ENCODE measurements at regions not wholly inside any gene's neighbourhood (a gene's known extent, or its start where the extent isn't known, plus 50 kb on each side); places are given as distances from the start of the nearest gene placed in this dataset.

DNA sequence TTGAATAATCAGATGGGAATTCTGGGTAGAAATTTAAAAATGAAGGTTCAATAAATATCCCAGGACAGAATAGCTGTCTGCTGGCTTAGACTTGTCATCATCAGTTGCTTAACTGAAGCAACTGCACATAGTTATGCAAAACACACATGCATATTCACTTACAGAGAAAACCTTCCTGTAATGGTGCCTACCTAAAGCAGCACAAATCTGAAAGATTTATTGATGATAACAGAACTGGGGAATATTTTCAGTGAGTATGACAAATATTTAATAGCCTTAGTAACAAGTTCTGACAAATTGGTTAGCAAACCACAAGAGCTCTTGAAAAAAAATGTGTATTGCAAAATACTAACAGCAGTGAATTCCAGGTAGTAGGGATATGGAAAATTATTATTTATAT is 606.8 kb upstream of the BOD1L1 start:
- no peak for DNase-seq (ENCODE audit: low read depth in 2 of 2)

DNA sequence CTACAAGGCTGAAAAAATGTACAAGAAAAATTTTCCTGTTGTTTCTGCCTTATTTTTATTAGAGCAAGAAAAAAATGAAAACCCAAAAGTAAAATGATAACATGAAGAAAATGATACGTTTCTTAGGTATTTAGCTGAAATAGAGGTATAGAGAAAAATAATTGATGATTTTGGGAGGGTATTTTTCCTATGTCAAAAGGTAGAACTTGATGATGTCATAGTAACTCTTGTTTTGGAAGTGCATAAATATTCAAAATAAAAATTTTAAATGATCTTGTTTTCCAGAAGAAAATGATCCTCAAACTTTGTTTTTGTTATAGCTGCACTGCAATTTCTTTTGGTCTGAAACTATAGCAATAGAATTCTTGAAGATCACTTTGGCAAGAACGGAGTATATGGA is 608.8 kb upstream of the BOD1L1 start:
- DNase-seq (ENCODE audit: low read depth in 2 of 2) = no peak

DNA sequence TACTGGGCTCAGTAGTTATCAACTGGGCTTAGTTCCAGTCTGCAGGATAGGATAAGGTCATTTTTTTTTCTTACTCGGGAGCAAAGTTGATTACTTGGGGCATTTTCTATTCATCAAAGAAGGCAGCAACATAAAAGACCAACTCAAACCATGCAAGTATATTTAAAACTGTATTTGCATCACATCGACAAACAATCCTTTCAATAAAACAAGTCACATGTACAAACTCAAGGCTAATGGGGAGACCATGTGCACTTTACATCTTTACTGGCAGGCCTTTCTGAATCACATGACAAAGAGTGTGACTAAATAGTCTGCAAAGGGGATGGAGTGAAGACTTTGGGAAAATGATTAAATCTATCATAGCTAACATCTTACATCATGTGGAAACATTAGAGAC is 610.4 kb upstream of the BOD1L1 start:
- DNase-seq (ENCODE audit: low read depth in 2 of 2) = no peak

DNA sequence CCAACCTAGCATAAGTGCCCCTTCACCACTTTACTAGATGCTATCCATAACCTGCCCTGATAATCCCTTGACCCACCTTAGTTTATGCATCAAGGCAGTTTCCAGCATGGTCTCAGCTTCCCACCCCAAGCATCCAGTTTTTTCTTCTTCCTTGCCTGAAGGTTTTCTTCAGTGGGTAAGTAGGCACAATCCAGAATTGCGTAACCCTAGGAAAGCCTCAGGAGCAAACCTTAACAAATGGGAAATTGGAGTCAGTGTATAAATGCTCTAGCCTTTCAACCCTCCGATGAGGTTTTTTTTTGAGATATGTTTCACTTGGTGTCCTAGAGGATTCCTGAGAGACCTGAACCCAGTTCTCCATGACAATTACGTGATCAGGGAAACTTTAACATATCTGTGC is 614.0 kb upstream of the BOD1L1 start:
- no peak for DNase-seq (ENCODE audit: low read depth in 2 of 2)

DNA sequence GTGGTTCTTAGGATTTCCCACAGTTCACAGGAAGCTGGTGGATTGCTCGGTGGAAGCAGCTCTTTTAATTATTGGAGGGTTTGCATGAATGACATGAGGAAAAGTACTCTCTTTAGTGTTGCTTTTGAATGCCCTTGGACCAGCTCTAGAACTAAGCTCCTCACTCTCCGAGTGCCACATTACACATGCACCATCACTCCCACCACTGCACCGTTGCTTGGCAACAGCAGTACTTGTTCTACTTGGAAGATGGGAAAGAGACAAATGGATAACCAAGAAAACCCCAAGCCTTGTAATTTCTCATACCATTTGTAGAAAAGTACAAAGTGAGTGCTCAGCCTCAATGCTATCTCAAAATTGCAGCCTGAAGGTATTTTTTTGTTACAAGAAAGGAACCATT is 620.2 kb upstream of the BOD1L1 start:
- no peak for DNase-seq (ENCODE audit: low read depth in 2 of 2)

DNA sequence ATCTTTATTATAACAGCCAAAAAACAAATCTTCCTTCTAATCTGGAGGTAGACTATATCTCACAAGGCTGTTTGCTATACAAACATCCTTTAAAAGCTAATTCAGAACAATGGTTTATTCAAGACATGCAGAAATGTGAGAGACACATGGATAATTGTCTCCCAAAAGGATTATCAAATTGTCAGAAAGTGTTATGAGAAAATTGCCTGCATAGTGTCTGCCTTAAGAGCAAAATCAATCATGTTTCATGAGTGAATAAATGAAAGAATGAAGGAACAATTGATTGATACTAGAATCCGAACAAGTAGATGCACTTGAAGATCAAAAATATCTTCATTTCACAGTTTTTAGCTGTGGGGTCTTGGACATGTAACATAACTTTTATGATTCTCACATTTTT is 621.7 kb upstream of the BOD1L1 start:
- no peak for DNase-seq (ENCODE audit: low read depth in 2 of 2)

DNA sequence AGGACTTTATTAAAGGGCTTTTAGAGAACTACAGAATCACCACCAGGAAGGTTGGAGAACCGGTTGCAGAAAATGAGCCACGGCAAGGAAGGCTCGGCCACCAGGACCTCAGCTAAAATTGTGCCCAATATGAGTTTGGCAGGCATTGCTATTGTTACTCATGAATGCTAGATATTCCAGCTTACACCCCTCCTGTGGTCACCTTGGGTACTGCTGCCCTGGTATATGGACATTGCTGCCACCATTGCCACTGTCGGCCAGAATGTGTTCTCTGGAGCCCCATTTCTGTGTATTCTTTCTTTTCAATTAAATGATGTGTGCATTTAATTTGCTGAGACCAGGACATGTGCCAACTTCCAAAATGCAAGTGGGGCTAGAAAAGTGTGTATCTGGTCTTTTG is 626.7 kb upstream of the BOD1L1 start:
- no peak for DNase-seq (ENCODE audit: low read depth in 2 of 2)

DNA sequence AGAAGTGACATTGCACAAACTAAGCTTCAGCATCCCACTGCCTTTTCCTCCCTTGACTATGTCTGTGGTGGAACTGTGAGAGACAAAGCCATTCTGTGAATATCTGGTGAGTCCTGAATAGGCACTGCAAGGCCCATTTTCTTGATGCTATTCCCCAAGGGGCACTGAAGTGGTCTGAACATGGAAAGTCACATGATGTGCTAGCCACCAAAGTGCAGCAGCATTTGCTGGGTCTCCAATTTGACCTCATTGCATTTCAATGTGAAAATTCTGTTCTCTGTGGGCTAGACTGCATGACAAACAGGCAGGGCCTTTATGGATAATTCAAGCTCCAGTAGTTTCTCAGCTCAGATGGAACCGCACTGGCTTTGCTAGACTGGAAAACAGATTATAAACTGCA is 627.4 kb upstream of the BOD1L1 start:
- DNase-seq (ENCODE audit: low read depth in 2 of 2) = no peak

DNA sequence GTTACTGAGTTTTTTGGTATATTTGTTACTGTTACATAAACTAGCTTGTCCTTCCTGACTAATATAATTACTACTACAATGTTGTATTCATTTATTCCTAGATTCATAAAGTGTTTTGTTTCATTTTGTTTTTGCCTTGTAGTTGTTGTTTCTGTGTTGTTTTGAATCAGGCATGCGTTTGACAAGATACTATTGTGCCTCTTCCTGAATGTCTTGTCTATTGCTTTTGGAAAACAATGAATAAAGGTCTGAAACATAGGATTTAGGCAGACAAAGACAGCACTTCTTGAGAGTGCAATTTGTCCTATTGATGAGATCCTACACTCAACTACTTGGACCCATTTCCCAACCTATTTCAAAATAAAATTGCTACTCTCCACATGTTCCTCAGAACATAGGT is 630.4 kb upstream of the BOD1L1 start:
- no peak for DNase-seq (ENCODE audit: low read depth in 2 of 2)

DNA sequence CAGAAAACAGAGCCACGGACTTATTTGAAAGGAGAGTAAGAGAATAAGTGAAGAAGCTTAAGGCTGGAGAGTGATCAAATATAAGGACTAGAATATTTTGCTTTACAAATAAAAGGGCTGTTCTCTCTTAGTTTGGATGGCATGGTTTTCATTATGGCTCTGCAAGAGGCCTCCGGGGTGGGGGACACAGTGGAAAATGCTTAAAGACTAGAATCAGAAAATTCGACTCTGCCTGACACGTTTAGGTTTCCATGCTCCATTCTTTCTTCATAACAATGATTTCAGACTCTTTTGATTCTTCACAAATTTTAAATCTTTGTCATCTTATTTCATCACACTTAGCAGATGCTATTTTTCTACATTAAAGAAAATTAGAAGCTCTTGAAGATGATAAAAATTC is 632.4 kb upstream of the BOD1L1 start:
- no peak for DNase-seq (ENCODE audit: low read depth in 2 of 2)

DNA sequence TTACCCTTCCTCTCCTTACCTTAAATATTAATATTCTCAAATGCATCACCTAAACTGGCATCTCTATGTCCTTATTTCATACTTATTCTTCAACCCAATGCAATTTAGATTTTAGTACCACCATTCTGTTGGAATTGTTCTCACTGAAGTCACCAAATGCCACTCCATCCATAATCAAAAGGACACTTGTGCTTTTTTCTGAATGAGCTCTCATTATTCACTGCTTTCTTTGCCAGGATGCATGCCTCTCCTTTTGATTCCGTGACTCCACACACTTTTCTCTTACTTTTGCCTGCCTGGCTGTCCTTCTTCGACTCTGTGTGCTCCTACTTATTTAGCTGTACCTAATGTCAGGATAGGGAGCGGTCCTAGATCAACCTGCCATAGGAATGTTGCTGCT is 633.1 kb upstream of the BOD1L1 start:
- no peak for DNase-seq (ENCODE audit: low read depth in 2 of 2)

DNA sequence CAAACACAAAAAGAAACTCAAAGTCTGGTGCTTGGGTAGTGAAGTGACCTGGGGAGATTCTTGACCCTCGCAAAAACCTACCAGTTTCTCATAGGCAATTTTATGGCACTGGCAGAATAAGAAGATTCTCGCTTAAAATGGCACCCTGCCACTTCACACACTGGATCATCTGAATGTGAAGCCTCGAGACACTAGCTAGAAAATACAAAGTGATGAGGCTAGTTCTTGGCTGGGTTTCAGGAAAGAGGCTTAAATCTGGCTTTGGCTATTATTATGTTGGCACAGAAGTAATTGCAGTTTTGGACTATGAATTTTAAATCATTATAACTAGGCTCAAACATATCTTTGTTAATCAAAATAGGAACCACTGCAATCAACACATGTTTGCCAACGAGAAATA is 634.7 kb upstream of the BOD1L1 start:
- no peak for DNase-seq (ENCODE audit: low read depth in 2 of 2)

DNA sequence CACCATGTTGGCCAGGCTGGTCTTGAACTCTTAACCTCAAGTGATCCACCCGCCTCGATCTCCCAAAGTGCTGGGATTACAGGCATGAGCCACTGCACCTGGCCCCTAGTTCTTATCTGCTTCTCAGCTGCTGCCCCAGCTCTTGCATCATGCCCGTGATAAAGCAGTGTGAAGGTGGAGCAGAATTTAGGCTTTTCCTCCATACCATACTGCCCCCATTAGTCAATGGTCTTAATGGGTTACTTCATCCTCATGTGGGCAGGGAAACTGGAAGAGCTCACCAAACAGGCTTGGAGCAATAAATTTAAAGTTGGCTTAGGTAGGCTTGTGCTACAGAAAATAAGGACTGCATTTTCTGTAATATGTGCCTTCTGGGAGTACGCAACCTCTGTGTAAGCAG is 636.9 kb upstream of the BOD1L1 start:
- DNase-seq (ENCODE audit: low read depth in 2 of 2) = no peak

DNA sequence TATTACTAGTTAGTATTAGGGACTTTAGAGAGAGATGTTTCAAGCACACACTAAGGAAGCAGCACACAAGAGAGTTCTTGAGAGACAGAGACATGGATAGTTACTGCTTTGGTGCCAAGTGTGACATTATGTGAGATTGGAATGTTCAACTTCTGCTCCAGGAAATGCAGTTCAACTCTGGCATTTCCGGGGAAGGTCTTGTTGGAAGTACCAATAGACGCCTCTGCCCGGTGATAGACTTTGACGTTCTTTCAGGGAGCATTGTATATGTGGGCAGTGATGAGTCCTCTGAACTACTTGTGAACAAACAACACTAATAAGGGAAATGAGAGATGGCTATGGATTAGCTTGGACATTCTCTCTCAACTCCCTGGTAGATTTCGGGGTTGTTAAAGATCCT is 638.1 kb upstream of the BOD1L1 start:
- DNase-seq (ENCODE audit: low read depth in 2 of 2) = no peak

DNA sequence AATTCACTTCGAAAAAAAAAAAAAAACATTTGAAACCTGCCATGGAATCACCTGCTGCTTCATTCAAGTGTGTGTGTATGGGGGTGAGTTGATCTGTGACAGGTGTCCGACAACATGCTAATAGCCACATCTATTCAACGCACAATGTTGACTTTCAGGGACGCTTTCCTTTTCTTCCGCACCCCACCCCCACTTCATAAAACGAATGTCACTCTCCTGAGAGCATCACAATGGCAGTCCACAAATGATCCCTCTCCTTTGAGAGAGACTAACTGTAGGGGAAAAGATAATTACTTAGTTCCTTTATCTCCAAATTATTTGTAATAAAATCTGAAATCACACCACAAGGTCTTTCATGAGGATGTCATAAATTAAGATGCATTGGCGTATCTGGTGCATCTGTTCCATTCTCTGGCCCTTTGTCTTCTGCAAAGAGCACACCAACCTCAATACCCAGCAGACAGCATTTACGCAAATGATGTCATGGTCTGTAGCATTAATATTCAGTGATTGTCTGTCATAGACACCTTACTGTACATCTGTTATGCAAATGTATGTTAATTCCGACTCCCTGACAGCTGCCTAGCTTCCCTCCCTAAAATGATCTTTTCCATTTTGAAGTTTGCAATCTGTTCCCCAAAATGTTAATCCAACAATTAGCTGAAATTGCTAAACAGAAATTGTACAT is 640.0 kb upstream of the BOD1L1 start:
- no peak for DNase-seq (ENCODE audit: low read depth in 2 of 2)

DNA sequence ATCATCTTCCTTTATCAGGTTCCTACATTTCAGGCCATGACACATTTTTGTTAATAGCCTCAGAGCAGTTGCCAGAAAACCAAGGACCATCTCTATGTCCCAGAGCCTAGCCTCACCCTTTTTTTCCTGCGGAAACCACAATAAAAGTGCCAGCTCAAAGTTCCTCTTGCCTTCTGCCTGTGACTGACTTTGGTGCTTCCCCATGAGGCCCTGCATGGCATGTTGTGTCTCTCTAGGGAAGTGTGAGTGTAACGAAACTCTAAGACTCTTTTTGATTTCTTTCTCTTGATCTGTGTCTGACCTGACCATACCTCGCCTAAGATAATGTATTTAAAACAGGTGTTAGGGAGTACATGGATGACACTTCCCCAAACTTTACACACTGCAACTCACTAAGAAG is 642.3 kb upstream of the BOD1L1 start:
- no peak for DNase-seq (ENCODE audit: low read depth in 2 of 2)

DNA sequence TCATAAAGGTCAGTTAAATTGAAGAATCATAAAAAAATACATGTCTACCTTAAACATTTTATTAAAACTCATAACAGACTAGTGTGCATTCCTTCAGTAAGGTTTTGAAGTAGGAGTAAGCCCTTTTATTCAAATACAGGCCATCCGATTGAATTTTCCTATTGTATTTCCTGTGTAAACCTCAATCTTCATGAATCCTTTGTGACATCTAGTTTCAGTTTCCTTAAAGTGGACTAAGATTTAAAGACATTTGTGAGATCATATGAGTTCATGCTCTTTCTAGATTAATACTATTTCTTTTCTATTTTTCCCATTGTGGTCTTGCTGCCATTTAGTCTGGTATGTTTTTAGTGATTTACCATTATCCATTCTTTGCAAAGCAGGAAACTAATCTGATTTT is 644.7 kb upstream of the BOD1L1 start:
- no peak for DNase-seq (ENCODE audit: low read depth in 2 of 2)

DNA sequence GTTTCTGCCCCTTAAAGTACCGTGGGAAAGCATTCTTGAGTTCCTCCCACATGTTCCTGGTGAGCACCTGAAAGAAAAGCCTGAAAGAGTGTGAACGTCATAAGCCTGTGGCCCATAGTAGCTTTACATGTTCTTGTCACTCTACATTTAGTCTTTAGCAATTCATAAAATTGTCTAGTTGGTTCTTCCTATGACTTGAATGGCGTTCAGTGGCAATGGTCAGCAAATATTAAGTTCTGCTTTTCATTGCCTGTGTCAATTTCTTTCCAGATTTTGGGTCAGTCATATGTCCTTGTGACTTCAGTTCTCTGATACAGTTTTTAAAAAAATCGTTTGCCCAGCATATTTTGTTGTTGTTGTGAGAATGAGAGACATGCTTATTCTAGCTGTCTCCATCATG is 650.0 kb upstream of the BOD1L1 start:
- no peak for DNase-seq (ENCODE audit: low read depth in 2 of 2)

DNA sequence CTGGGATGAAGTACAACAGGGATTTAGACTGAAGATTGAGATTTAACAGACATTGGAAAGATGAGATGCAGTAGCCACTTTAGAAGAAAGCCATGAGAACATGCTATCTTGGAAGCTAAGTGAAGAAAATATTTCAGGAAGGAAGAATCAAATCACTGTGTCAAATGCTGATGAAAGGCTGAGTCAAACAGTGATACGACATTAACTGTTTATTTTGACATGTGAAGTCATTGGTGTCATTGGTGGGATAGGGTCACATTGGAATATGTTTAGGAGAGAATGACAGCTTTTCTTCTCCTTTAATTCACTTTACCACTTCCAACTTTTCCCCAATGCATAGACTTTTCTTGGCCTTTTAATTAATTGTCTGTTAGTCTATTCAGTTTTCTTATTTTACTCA is 653.0 kb upstream of the BOD1L1 start:
- DNase-seq (ENCODE audit: low read depth in 2 of 2) = no peak

DNA sequence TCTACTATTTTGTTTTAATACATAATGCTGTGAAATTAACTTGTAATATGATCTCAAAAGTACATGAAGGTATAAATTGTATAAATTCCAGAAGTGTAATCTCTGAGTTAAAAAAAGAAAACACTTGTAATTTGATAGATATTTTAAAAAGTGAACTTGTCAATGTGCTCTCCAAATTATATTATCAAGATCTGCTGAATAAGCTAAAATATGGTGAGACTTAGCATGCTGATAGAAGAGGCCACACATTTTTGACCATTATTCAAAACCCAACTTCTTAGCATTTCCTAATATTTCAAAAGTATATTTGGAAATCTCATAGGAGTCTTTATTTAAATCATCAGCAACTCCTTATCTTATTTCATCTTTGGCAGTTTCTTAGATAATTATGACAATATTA is 657.1 kb upstream of the BOD1L1 start:
- no peak for DNase-seq (ENCODE audit: low read depth in 2 of 2)

DNA sequence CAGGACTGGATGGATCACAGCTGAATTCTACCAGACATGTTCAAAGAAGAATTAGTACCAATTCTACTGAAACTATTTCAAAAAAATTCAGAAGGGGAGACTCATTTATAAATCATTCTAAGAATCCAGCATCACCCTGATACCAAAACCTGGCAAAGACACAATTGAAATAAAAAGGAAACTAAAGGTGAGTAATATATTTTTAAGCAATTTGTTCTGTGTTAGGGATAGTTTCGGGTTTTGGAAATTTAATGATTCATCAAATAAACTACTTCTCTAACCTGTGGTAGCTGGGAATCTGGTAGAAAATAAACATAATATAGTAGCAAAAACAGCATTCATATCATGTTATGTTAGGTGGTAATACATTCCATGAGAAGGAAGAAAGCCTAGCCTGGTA is 662.2 kb upstream of the BOD1L1 start:
- no peak for DNase-seq (ENCODE audit: low read depth in 2 of 2)

DNA sequence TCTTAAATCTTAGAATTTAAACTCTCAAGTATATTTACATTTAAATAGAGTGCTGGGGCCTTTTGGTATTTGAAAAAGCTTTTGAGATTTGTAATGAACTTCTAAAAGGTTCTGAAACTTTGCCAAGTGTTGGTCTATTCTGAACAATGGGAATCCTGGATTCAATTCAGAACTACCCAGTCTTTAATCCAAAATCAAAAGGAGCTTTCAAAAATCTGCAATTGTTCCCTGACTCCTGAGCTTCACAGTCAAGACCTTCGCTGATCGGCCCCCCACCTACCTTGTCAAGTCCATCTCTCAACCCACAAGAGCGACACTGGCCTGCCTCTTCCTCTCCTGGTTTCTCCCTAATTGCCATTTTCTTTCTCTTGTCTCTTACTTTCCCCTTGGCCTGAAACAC is 666.1 kb upstream of the BOD1L1 start:
- DNase-seq (ENCODE audit: low read depth in 2 of 2) = no peak

DNA sequence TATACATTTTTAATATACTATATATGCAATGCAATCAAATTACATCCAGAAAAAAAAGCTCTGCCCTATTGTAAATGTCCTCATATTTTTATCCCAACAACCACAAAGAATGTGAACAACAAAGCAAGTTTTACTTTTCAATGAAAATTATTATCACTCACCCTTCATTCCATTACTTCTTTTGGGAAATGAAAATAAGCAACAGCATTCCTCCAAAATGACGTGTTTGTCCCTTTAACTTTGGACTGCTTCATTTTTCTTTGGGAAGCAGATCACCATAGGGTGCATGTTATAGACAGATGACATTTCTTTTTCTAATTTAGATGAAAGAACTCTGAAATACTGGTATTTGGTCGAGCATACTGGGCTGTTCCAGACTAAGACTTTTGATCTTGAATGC is 667.1 kb upstream of the BOD1L1 start:
- DNase-seq (ENCODE audit: low read depth in 2 of 2) = no peak

DNA sequence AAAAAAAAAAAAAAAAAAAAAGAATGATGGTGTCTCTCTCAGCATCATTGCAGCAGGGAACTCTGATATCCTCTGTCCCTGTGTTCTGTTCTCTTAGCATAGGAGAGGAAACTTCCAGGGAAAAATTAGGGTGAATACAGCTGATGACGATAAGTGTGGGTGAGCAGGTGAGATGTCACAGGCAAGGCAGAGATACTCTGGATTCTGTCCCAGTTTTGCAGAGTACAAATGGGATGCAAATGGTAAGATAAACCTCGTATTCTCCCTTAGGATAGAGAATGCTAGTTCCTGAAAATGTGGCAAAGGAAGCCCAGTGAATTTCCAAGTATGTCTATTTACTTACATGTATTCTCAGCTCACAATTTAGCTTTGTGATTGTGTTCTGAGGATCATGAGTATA is 671.6 kb upstream of the BOD1L1 start:
- DNase-seq (ENCODE audit: low read depth in 2 of 2) = no peak

DNA sequence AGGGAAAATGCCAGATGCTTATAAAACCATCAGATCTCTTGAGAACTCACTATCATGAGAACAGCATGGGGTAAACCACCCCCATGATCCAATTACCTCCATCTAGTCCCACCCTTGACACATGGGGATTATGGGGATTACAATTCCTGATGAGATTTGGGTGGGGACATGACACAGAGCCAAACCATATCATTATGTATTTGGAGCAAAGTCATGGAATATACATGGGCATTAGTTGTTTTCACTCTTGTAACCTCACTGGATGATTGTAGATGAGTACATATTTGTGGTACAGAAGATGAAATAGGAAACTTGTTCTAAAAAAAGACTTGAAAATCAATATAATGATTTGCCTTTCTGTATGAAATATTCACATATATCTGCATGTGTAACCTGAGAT is 674.5 kb upstream of the BOD1L1 start:
- DNase-seq (ENCODE audit: low read depth in 2 of 2) = no peak
